ENCODE measurements at regions not wholly inside any gene's neighbourhood (a gene's known extent, or its start where the extent isn't known, plus 50 kb on each side); places are given as distances from the start of the nearest gene placed in this dataset.

DNA sequence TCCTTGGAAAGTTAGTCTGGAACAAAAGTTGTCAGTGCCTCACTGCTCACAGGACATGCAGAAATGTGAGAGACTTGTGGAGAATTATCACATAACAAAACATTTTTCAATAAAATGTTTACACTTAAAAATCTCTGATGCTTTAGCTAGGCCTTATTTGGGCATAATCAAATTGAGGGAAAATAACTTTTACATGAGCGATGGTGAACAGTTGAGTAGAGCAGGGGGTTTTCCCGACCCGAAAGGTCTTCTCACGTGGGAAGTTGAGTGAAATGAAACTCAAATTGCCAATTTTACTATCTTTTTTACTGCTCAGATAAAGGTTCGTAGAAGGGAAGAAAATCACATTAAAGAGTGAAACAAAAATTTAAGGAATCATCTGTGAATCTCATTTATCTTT lies 465.6 kb downstream of the MTX2 start:
- Histone ChIP-seq H3K4me3 (ENCODE audit: low read depth, low read length) (no peak overlapping the region), H3K36me3 (replicated peaks) (no peaks in the 10 kb centered on the region), H3K27ac (no peak overlapping the region), H3K27me3 (replicated peaks) (no peaks in the 10 kb centered on the region)
- DNase-seq: no peak
- TF ChIP-seq, protein P1, sequence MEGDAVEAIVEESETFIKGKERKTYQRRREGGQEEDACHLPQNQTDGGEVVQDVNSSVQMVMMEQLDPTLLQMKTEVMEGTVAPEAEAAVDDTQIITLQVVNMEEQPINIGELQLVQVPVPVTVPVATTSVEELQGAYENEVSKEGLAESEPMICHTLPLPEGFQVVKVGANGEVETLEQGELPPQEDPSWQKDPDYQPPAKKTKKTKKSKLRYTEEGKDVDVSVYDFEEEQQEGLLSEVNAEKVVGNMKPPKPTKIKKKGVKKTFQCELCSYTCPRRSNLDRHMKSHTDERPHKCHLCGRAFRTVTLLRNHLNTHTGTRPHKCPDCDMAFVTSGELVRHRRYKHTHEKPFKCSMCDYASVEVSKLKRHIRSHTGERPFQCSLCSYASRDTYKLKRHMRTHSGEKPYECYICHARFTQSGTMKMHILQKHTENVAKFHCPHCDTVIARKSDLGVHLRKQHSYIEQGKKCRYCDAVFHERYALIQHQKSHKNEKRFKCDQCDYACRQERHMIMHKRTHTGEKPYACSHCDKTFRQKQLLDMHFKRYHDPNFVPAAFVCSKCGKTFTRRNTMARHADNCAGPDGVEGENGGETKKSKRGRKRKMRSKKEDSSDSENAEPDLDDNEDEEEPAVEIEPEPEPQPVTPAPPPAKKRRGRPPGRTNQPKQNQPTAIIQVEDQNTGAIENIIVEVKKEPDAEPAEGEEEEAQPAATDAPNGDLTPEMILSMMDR (IDR thresholded peaks at IDR 0.05; ENCODE audit: low read depth, low read length, missing control alignments): no peak
- in situ Hi-C loops (cut with HindIII; ENCODE audit: low pct_ligation_motif_present, low sequenced_read_pairs): no loop called here

DNA sequence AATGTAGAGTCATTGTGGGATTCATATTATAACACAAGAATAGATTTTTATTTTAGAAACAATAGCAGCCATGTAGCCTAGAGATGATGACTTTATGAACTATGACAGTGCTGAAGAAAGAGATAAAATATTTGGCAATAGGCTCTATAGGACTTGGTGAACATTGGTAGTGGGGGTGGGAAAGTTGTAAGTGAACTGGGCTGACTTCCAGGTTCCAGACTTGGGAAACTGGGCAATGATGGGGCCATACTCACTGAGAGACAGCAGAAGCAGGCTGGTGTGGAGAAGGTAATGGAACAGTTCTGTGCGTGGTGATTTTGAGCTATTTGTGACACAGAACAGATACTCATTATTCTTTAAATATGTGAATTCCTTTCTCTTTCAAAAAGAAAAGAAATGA lies 470.3 kb upstream of the HNRNPA3 start:
- TF ChIP-seq, protein P1 (IDR thresholded peaks at IDR 0.05; ENCODE audit: low read depth, low read length, missing control alignments): no peak
- H3K4me3 ChIP-seq (ENCODE audit: low read depth, low read length): no peak overlapping the region
- DNase-seq: no peak
- H3K27me3 ChIP-seq (replicated peaks): no peaks in the 10 kb centered on the region
- no peaks in the 10 kb centered on the region for H3K36me3 ChIP-seq (replicated peaks)
- no peak overlapping the region for H3K27ac ChIP-seq
- in situ Hi-C loops (cut with HindIII; ENCODE audit: low pct_ligation_motif_present, low sequenced_read_pairs): no loop called here

DNA sequence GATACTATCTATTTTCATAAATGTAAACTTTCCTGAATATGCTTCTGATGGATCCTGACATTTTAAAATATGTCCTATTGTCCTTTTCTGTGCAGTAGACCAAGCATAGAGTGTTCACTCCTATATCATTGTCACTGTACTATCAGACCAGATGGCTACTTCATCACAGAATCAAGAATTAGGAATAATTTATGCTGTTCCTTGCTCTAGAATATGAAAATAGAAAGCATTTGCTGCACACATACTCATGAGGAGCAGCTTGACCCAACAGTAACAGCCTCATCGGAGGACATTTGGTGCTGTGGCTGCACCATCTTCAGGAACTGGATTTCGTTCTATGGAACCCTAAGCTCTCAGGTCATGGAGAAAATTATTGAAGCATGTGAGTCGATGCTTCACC lies 468.9 kb upstream of the HNRNPA3 start:
- no peak for DNase-seq
- TF ChIP-seq, protein P1 (IDR thresholded peaks at IDR 0.05; ENCODE audit: low read depth, low read length, missing control alignments): no peak
- in situ Hi-C loops (cut with HindIII; ENCODE audit: low pct_ligation_motif_present, low sequenced_read_pairs): no loop called here
- Histone ChIP-seq H3K27ac (no peak overlapping the region), H3K27me3 (replicated peaks) (no peaks in the 10 kb centered on the region), H3K4me3 (ENCODE audit: low read depth, low read length) (no peak overlapping the region), H3K36me3 (replicated peaks) (no peaks in the 10 kb centered on the region)

DNA sequence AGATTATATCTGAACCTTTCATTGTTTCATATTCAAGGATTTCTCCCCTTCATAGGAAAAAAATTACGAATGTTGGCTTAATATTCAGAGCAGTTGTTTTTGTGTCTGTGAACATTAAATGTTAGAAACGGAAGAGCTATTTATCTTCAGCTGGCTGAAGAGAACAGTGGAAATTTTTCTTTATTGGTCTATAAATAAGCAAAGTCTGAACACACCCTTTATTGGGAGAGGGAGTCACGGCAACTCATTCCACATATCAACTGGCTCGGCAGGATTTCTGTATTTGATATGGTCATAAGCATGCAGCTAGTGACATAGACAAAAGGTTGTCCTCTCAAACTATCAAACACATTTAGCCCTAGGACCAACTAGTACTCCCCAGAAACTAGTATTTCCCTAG lies 468.4 kb upstream of the HNRNPA3 start:
- TF ChIP-seq, protein P1 (IDR thresholded peaks at IDR 0.05; ENCODE audit: low read depth, low read length, missing control alignments): no peak
- no peak overlapping the region for H3K27ac ChIP-seq
- no peaks in the 10 kb centered on the region for H3K36me3 ChIP-seq (replicated peaks)
- no peak for DNase-seq
- in situ Hi-C loops (cut with HindIII; ENCODE audit: low pct_ligation_motif_present, low sequenced_read_pairs): no loop called here
- H3K4me3 ChIP-seq (ENCODE audit: low read depth, low read length): no peak overlapping the region
- no peaks in the 10 kb centered on the region for H3K27me3 ChIP-seq (replicated peaks)

DNA sequence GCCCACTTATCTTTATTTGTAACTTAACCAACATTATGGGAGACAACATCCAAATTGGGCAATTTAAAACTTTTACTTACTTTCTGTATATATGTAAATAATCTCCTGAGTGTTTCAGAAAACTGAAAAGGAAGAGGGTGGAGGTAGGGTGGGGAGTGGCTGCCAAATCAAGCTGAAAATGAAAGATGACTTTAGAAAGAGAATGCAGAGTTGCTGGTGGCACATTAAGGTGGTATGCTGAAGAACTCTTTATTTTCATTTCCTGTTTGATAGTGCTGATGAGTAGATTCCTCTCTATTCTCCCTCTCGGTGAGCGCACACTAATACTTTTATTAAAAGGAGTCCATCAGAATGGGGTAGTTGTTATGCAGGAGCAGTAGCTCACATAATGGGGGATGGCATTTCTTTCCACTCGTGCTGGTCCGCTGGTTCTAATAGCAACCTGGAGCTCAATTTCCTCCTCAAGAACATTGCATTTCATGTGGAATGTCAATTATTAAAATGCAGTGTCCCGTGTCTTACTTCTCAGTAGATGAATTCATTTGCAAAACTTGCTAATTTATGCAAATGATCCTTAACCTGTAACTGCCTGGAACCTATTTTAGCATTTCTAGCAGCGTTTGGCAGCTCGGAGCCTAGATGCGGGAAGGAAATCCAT lies 466.9 kb upstream of the HNRNPA3 start:
- H3K4me3 ChIP-seq (ENCODE audit: low read depth, low read length): no peak overlapping the region
- H3K27ac ChIP-seq: no peak overlapping the region
- no peak for DNase-seq
- H3K27me3 ChIP-seq (replicated peaks): no peaks in the 10 kb centered on the region
- TF ChIP-seq, protein P1 (IDR thresholded peaks at IDR 0.05; ENCODE audit: low read depth, low read length, missing control alignments): no peak
- no peaks in the 10 kb centered on the region for H3K36me3 ChIP-seq (replicated peaks)
- in situ Hi-C loops (cut with HindIII; ENCODE audit: low pct_ligation_motif_present, low sequenced_read_pairs): no loop called here

DNA sequence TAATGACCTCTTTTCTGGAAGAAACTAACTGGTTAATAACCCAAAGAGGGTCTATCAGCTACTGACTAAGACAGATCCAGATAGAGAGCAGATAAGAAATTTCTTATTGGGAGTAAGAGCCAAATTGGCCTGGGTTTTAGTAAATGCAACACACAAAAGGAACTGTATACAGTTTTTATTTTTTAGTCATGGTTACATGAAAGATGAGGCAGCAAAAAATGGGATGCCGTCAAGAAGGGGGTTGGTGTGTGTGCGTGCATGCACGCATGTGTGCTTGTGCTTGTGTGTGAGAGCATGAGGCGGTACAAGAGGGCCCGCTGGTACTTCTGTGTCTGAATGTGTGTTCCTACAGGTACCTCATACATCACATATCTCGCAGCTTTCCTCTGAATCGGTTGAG lies 466.2 kb upstream of the HNRNPA3 start:
- in situ Hi-C loops (cut with HindIII; ENCODE audit: low pct_ligation_motif_present, low sequenced_read_pairs): no loop called here
- H3K27ac ChIP-seq: no peak overlapping the region
- no peak overlapping the region for H3K4me3 ChIP-seq (ENCODE audit: low read depth, low read length)
- H3K36me3 ChIP-seq (replicated peaks): no peaks in the 10 kb centered on the region
- TF ChIP-seq, protein P1 (IDR thresholded peaks at IDR 0.05; ENCODE audit: low read depth, low read length, missing control alignments): no peak
- no peak for DNase-seq
- no peaks in the 10 kb centered on the region for H3K27me3 ChIP-seq (replicated peaks)
